ENCODE measurements at regions not wholly inside any gene's neighbourhood (a gene's known extent, or its start where the extent isn't known, plus 50 kb on each side); places are given as distances from the start of the nearest gene placed in this dataset.
"Not testable (repeated sequence)": the region's sequence is repeated elsewhere in the genome, so short reads cannot be mapped to it uniquely, and the experiment has no call there.

DNA sequence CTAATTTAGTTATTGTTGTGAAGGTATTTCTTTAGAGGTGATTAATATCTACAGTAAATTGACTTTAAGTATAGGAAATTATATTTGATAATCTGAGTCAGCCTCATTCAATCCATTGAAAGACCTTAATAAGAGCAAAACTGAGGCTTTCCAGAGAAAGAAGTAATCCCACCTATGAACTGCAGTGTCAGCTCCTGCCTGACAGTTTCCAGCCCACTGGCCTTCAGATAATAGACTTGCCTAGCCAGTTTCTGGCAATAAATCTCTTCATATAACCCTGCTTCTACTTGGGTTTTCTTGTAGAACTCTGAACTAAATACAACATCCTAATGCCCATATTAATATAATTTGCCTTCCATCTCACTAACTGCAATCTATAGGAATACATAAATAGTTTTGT is 437.9 kb upstream of the UBE2E3 start:
- Mint-ChIP-seq H3K9me3 (ENCODE audit: low read depth) (peaks cover 14% of the 10 kb centered on the region), H3K27ac (ENCODE audit: unreplicated experiment) (no peak overlapping the region), H3K27me3 (ENCODE audit: low read depth) (no peaks in the 10 kb centered on the region), H3K36me3 (ENCODE audit: low read depth) (peaks cover 4% of the 10 kb centered on the region), H3K4me3 (ENCODE audit: unreplicated experiment) (no peak overlapping the region), H3K4me1 (ENCODE audit: low read depth) (no peaks in the 10 kb centered on the region)
- TF ChIP-seq, protein P1, sequence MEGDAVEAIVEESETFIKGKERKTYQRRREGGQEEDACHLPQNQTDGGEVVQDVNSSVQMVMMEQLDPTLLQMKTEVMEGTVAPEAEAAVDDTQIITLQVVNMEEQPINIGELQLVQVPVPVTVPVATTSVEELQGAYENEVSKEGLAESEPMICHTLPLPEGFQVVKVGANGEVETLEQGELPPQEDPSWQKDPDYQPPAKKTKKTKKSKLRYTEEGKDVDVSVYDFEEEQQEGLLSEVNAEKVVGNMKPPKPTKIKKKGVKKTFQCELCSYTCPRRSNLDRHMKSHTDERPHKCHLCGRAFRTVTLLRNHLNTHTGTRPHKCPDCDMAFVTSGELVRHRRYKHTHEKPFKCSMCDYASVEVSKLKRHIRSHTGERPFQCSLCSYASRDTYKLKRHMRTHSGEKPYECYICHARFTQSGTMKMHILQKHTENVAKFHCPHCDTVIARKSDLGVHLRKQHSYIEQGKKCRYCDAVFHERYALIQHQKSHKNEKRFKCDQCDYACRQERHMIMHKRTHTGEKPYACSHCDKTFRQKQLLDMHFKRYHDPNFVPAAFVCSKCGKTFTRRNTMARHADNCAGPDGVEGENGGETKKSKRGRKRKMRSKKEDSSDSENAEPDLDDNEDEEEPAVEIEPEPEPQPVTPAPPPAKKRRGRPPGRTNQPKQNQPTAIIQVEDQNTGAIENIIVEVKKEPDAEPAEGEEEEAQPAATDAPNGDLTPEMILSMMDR (IDR thresholded peaks at IDR 0.05): no peak
- no peak for DNase-seq (ENCODE audit: low spot score)

DNA sequence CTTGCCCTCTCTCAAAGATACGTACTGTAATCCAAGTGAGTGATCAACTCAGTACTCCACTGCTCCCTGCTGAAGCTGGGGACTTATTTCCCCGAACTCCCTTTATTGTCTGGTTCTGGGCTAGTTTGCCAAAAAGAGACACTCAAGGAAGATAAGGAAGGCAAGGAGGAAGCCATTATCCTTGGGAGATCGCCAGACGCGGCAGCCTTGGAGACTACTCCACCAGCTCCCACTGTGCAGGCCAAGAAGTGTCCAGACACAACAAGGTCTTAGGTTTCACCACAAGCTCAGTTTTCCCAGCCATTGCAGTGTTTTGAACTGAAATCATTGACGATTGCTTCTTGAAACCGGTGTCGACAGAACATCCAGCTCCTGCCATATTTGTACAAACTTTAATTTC is 439.6 kb upstream of the UBE2E3 start:
- Mint-ChIP-seq H3K4me3 (ENCODE audit: unreplicated experiment) (no peak overlapping the region), H3K9me3 (ENCODE audit: low read depth) (peaks cover 7% of the 10 kb centered on the region), H3K27ac (ENCODE audit: unreplicated experiment) (no peak overlapping the region), H3K36me3 (ENCODE audit: low read depth) (peaks cover 2% of the 10 kb centered on the region), H3K4me1 (ENCODE audit: low read depth) (no peaks in the 10 kb centered on the region), H3K27me3 (ENCODE audit: low read depth) (no peaks in the 10 kb centered on the region)
- TF ChIP-seq, protein P1 (IDR thresholded peaks at IDR 0.05): no peak
- DNase-seq (ENCODE audit: low spot score): no peak

DNA sequence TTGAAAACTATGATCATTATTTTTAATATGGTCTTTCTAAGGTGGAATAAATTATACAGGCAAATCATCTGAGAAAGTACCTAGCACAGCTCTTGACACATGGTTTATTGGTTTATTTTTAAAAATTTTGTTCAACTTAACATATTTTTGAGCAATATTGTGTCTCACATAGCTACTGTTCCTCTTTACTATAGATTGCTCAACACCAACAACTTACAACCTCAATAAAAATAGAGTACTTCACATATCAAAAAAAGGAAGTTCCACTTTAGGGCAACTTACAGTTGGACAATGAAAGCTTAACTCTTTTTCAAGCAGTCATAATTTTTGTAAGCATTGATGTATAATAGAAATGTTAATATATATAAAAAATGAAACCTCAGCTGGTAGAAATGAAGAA is 440.9 kb upstream of the UBE2E3 start:
- H3K27ac Mint-ChIP-seq (ENCODE audit: unreplicated experiment): no peak overlapping the region
- TF ChIP-seq, protein P1 (IDR thresholded peaks at IDR 0.05): no peak
- no peaks in the 10 kb centered on the region for H3K36me3 Mint-ChIP-seq (ENCODE audit: low read depth)
- DNase-seq (ENCODE audit: low spot score): no peak
- no peaks in the 10 kb centered on the region for H3K4me1 Mint-ChIP-seq (ENCODE audit: low read depth)
- H3K4me3 Mint-ChIP-seq (ENCODE audit: unreplicated experiment): no peak overlapping the region
- peaks cover 2% of the 10 kb centered on the region for H3K9me3 Mint-ChIP-seq (ENCODE audit: low read depth)
- no peaks in the 10 kb centered on the region for H3K27me3 Mint-ChIP-seq (ENCODE audit: low read depth)

DNA sequence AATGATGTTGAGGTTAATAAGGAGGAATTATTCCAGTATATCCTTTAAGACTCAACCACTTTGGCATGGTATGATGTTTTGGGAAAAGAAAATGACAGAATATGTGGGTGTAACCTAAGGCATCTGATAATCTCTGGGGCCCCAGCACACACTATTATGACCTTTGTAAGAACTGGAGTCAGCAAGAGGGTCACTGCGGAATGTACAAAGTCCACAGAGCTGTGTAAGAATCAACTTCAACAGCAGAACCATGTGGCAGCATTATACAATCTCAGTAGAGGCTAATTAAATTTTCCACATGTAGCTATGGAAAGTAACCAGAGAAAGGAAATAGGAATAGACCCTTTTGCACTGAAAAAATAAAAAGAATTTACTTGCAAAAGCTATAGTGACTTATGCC is 445.1 kb upstream of the UBE2E3 start:
- Mint-ChIP-seq H3K9me3 (ENCODE audit: low read depth) (no peaks in the 10 kb centered on the region), H3K4me1 (ENCODE audit: low read depth) (no peaks in the 10 kb centered on the region), H3K4me3 (ENCODE audit: unreplicated experiment) (no peak overlapping the region), H3K27me3 (ENCODE audit: low read depth) (no peaks in the 10 kb centered on the region), H3K27ac (ENCODE audit: unreplicated experiment) (no peak overlapping the region), H3K36me3 (ENCODE audit: low read depth) (no peaks in the 10 kb centered on the region)
- DNase-seq (ENCODE audit: low spot score): no peak
- TF ChIP-seq, protein P1 (IDR thresholded peaks at IDR 0.05): no peak

DNA sequence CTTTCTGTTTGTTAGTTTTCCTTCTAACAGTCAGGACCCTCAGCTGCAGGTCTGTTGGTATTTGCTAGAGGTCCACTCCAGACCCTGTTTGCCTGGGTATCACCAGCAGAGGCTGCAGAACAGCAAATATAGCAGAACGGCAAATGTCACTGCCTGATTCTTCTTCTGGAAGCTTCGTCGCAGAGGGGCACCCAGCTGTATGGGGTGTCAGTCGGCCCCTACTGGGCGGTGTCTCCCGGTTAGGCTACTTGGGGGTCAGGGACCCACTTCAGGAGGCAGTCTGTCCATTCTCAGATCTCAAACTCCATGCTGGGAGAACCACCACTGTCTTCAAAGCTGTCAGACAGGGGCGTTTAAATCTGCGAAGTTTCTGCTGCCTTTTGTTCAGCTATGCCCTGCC is 448.6 kb upstream of the UBE2E3 start:
- H3K4me1 Mint-ChIP-seq (ENCODE audit: low read depth); H3K4me3 Mint-ChIP-seq (ENCODE audit: unreplicated experiment); H3K27ac Mint-ChIP-seq (ENCODE audit: unreplicated experiment); H3K36me3 Mint-ChIP-seq (ENCODE audit: low read depth); H3K27me3 Mint-ChIP-seq (ENCODE audit: low read depth); H3K9me3 Mint-ChIP-seq (ENCODE audit: low read depth): not testable (repeated sequence)
- DNase-seq (ENCODE audit: low spot score): peak; percentile 48

DNA sequence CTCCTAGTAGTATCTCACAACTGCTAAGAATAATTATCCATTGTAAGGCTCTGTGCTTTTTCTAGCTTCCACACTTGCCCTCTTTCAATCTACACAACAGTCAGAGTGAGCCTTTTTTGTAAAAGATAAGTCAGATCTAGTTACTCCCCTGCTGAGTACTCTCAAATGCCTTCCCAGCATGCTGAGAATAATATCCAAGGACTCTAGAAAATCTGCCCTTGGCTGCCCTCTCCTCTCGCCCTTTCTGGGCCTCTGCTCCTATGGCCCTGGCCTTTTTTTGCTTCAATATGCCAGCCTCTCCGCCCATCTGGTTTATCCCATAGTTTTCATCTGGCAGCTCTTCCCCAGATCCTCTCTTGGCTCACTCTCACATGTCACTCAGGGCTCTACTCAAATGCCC is 455.9 kb upstream of the UBE2E3 start:
- Mint-ChIP-seq H3K27ac (ENCODE audit: unreplicated experiment) (peak overlapping the region; percentile 79), H3K9me3 (ENCODE audit: low read depth) (no peaks in the 10 kb centered on the region), H3K27me3 (ENCODE audit: low read depth) (no peaks in the 10 kb centered on the region), H3K4me3 (ENCODE audit: unreplicated experiment) (no peak overlapping the region), H3K4me1 (ENCODE audit: low read depth) (peaks cover 28% of the 10 kb centered on the region), H3K36me3 (ENCODE audit: low read depth) (peaks cover 1% of the 10 kb centered on the region)
- DNase-seq (ENCODE audit: low spot score): no peak
- TF ChIP-seq, protein P1 (IDR thresholded peaks at IDR 0.05): no peak
